Putamen (tissue), 1 donor: ENCODE measurements at regions not wholly inside any gene's neighbourhood (a gene's known extent, or its start where the extent isn't known, plus 50 kb on each side); places are given as distances from the start of the nearest gene placed in this dataset.
"Not testable (repeated sequence)": the region's sequence is repeated elsewhere in the genome, so short reads cannot be mapped to it uniquely, and the experiment has no call there.

Source experiments
- DNase-seq: peaks from one replicate; pipeline ENCODE4 v3.0.0-alpha.2; 2016; ENCODE audit warnings: low spot score

DNA sequence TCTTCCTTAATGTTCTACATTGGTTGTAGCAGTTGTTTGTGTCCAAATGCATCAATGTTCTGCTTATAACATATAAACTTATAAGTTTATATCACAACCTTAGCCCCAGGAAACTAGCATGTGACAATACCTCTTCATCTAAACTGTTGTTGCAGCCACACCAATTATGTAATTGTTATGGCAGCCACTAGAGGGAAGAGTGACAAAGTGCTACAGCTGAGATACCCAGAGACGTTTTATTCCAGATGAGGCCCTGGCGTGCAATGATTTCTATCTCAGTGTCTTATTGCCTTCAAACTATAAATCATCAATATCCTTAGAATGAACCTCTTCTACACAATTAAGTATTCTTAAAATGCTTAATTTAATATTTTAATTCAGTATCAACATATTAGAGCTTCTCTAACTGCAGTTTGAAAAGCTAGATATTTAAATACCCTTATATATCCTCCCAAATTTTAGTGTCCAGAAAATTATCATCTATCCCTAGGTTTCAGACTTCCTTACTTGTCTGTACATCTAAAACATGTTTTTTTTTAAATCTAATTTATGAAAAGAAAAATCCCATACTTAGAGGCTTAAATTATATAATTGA lies 171.6 kb downstream of the PCDH10 start:
- peak; percentile 29 for DNase-seq

DNA sequence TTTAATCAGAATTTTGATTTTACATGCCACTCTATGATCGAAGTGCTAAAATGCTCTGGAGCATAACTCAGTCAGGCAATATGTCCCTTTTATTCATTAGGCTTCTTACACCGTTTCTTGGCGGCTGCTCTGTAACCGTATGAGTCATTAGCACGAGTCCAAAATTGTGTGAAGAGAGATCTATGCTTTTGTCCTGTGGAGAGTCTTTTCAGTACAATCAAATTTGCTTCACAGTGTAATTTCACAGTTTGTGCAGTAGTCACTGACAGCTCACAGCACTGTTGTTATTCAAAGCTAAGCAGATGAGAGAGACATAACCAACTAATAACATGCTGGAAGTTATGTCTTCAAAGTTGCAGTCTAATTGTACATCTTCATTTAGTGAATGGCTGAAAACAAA lies 167.8 kb downstream of the PCDH10 start:
- no peak for DNase-seq

DNA sequence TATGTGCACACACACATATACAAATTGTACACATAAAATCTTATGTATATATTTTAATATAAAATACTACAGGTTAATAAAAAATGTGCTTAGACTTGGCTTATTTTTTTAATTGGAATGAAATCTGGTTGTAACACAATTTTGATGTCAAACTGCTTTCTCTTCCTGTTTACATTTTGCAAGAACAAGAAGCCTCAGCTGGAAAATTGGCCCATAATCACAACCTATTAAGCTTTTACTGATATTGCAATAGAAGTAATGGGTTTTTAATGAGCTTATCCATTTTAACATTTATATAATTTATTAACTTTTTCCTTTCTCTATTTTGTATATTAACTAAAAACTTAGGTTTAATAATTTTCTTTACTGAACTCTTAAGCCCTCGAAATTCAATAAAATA lies 165.9 kb downstream of the PCDH10 start:
- DNase-seq, result no peak

DNA sequence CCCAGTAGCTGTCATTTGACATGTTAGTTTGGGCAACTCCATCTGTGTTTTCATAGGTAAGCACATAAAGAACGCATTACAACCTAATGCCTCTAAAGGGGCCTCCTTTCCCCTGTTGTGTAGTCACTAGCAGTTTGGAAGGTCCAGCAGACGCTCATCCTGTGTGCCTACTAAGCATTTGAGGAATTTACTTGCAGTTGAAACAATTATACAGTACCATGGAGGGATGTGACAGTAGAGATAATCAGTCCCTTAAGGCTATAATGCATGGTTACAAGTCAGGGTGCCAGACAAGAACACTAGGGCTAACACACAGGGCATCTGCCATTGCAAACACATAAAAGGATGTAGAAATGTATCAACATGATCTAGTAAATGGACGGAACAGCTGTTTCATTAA lies 138.3 kb downstream of the PCDH10 start:
- DNase-seq, result no peak

DNA sequence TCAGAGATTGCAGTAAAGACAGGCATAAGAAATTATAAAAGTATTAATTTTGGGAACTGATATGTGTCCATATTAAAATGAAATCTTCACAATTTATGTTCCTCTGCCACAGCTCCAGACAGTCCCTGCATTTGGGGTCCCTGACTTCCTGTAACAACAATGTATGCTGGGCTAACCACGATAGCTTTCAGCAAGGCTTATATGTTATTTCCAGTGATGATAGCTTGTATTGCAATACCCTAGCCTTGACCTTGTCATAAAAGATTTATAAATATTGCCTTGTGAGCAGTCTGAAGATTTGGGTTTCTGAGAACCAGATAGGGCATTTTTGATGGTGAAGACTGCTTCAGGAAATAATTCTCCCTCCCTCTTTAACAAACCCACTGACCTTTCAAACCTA lies 129.5 kb downstream of the PCDH10 start:
- no peak for DNase-seq

DNA sequence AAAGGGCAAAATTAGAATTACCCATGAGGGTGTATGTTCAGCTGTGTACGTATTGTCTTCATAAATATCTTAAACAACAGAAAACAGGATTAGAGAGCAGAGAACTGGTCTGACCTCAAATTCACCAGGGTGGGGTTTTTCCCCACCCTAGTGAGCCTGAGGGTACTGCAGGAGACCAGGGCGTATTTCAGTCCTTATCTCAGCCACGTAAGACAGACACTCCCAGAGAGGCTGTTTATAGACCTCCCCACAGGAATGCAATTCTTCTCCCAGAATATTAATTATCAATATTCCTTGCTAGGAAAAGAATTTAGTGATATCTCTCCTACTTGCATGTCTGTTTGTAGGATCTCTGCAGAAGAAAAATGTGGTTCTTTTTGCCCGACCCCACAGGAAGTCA lies 128.8 kb downstream of the PCDH10 start:
- DNase-seq, result not testable (repeated sequence)

DNA sequence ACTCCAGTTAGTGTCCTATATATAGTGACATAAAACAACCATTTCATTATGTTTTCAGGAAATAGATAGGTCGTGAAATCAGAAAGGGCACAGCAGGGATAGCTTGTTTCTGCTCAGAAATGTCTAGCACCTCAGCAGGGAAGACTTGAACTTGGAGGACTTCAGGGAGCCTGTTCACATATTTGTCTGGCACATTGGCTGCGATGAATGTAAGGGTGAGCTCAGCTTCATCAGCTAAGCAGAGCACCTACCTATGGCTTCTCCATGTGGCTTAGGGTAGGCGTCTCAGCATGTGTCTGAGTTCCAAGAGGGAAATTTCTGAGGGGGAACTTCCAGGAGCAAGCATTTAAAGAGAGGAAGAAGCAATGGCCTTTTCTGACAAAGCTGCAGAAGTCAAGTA lies 126.2 kb downstream of the PCDH10 start:
- DNase-seq, result no peak

DNA sequence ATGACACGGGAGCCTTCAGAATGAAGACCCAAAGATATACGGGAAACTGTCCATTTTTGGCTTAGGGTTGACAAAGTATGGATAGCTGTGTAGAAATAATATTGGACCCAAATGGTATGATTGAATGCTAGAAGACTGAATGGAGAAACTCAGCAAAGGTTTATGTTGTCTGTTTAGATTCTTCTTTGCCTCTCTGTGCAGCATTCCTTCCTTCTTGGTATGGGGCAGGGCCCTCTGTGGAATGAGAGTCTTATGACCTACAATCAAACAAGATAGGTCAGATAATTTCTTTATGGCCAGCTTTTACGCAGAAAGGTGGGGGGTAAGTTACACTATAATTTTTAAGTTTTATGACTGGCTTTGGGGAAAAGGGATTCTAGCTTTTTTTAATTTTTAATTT lies 124.3 kb downstream of the PCDH10 start:
- no peak for DNase-seq

DNA sequence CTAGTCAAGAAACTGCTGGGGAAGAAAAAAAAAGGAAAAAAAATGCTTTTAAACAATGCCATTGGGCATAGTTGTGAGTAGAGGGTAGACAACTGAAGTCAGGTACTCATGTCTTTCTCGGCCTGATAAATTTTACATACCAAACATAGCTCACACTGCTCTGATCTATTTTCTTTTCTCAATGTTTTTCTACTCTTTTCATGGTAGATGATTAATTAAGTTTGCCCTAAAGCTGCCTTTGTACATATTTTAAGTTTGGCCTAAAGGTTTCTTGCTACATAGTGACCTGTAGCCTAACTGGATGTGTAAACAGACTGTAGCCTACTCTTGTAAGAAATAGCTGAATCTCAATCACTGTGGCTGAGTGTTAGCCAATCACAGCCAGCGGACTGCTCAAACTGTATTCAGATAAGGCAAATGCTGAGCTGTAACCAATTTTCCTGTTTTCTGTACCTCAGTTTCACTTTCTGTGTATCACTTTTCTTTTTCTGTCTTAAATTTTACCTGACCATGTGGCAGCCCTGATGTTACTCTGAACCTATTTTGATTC lies 121.0 kb downstream of the PCDH10 start:
- no peak for DNase-seq

DNA sequence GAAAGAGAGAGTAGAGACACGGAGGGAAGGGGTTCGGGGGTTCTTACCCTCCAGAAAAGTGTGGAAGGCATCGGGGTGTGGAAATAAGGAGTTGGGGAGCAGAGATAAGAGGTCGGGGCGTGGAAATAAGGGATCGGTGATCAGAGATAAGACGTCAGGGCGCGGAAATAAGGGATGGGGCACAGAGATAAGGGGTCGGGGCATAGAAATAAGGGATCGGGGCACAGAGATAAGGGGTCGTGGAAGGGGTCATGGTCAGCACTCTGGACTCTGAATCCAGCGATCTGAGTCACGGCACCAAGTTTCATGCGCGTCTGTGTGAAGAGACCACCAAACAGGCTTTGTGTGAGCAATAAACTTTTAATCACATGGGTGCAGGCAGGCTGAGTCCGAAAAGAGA lies 119.1 kb downstream of the PCDH10 start:
- no peak for DNase-seq

DNA sequence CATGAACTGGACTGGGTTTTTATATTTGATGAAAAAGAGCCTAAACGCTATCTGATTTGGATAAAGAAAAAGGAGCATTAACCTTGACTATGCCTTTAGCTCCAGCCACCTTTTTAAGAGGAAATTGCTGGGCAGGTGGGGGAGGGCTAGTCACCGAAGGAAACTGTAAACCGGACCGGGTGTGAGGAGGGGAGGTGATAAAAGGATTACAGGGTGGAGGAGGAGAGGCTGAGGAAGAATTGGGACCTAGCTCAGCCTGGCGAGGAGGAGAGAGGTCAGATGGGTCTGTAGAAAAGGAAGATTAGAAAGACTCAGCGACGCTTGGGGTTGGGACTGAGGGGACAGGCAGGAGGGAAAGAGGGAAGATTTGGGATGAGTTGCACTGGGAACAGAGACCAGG lies 118.4 kb downstream of the PCDH10 start:
- not testable (repeated sequence) for DNase-seq

DNA sequence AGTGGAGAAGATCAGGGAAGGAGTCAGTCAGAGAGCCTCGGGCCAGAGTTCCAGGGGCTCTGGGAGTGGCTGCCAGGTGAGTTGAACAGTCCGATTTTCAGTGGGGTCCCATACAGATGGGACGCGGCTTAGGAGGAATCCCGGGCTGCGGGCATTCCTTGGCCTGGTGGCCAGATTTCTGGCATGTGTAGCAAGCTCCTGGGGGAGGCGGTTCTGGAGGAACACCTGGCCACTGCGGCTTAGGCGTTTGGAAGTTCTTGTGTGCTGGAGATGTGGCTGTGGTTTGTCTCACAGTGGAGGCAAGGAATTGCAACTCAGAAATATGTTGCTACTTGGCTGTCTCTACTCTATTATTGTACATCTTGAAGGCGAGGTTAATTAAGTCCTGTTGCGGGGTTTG lies 117.9 kb downstream of the PCDH10 start:
- not testable (repeated sequence) for DNase-seq

DNA sequence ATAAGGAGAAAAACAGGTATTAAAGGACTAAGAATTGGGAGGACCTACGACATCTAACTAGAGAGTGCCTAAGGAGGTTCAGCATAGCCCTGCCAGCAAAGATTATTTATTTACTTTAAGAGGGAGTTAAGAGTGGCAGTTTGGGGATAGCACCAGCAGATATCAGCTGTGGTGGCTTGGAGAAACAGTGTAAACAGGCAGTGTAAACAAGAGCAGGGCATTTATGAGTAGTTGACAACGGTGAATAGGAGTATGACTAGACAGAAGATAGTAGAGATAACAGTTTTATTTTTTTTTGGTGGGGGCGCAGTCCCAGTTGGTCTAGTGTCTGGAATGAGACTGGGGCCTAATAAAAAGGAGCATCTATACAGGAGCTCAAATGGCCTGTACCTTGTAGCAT lies 115.2 kb downstream of the PCDH10 start:
- DNase-seq, result not testable (repeated sequence)

DNA sequence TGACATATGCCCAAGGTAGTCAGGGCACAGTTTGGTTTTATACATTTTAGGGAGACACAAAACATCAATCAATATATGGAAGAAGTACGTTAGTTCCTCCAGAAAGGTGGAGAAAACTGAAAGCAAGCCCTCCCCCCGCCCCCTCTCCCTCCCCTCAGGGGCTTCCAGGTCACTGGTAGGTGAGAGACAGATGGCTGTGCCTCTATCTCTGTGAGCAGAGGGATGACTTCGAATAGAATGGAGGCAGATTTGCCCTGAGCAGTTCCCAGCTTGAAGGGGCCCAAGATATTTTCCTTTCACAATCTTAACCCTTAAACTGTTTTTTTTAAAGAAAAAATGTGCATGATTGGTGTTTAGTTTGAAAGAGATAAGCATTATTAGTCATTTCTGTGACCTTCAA lies 114.0 kb downstream of the PCDH10 start:
- DNase-seq, result no peak

DNA sequence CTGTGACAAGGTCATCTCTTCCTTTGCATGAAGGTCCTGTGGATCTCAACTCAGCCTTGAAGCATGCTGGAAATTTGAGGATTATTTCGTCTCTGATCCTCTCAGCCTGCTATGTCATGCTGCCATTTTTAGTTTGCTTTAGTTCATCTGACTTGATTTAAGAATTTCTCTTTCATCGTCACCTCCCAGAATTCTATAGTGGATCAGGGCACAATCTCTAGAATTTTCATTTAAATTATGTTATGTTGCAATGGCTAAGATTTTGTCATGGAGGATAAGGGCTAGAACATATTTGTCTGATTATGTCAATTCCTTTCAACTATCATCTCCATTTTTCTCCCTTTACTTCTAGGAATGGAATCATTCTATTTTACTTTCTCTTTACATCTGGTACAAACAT lies 98.8 kb downstream of the PCDH10 start:
- no peak for DNase-seq

DNA sequence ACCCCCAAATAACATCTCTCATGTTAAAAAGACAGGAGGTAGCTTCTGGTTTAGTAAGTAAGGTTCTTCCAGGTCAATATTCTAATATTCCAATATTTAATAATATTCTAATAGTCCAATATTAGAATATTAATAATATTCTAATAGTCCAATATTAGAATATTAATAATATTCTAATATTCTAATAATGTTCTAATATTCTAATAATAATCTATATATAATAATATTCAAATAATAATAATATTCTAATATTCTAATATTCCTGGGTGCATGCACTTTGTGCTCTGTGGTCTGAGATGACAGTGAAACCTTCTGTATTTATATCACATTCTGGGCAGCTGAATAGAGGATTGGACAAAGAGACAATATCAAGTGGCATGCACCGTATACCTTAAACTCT lies 96.1 kb downstream of the PCDH10 start:
- DNase-seq, result no peak
